IMR-90 (cell line): ENCODE measurements at regions not wholly inside any gene's neighbourhood (a gene's known extent, or its start where the extent isn't known, plus 50 kb on each side); places are given as distances from the start of the nearest gene placed in this dataset.

Source experiments
- ATAC-seq: fragments of 200-7000 bp; cut with Tn5 transposase; 2 replicates; pipeline ENCODE4 v1.9.1; 2020; ENCODE audit warnings: low read depth, mild to moderate bottlenecking, moderate library complexity
- BruUV-seq: library from RNA; stranded (reverse); fragments of 400-500 nt; replicated peaks from 2 replicates; lab custom pipeline; 2021; lab: Mats Ljungman, UMichigan
- CTCF ChIA-PET: fragments of 300-600 bp; formaldehyde crosslinking; extraction: SDS; loops from one replicate; lab custom pipeline; 2021; ENCODE audit warnings: antibody characterized with exemption; lab: Yijun Ruan, JAX
- POLR2A ChIA-PET: fragments of 300-600 bp; sonication (Branson Sonifier 250); formaldehyde crosslinking; loops from one replicate; lab custom pipeline; 2022; ENCODE audit warnings: antibody characterized with exemption; ENCODE audit not compliant: unreplicated experiment; lab: Charles Lee
- DNase-seq: peaks from one replicate; pipeline ENCODE4 v3.0.0; 2013
- H2AFZ ChIP-seq: replicated peaks from 2 replicates; pipeline ENCODE3; 2013; ENCODE audit warnings: low read length, mild to moderate bottlenecking; ENCODE audit not compliant: poor library complexity
- H2AK5ac ChIP-seq: 2 replicates; pipeline ENCODE4 v1.6.1; 2013; ENCODE audit warnings: low read depth, low read length, inconsistent platforms
- H2AK9ac ChIP-seq: replicated peaks from 2 replicates; pipeline ENCODE3; 2013; ENCODE audit warnings: mild to moderate bottlenecking, low read depth, low read length, moderate library complexity; ENCODE audit not compliant: poor library complexity
- H2BK120ac ChIP-seq: 2 replicates; pipeline ENCODE4 v1.6.1; 2013; ENCODE audit warnings: low read depth, low read length, inconsistent platforms
- H2BK15ac ChIP-seq: 3 replicates; pipeline ENCODE4 v1.6.1; 2013; ENCODE audit warnings: low read depth, low read length, inconsistent platforms
- H2BK20ac ChIP-seq: 2 replicates; pipeline ENCODE4 v1.6.1; 2013; ENCODE audit warnings: low read depth, mild to moderate bottlenecking, inconsistent platforms, low read length, moderate library complexity
- H2BK5ac ChIP-seq: 2 replicates; pipeline ENCODE4 v1.6.1; 2013; ENCODE audit warnings: mild to moderate bottlenecking, low read depth, low read length, inconsistent platforms; ENCODE audit not compliant: poor library complexity, severe bottlenecking
- H3K14ac ChIP-seq: replicated peaks from 2 replicates; pipeline ENCODE4 v1.6.1; 2013; ENCODE audit warnings: low read depth, low read length, inconsistent platforms
- H3K18ac ChIP-seq: 2 replicates; pipeline ENCODE4 v1.6.1; 2013; ENCODE audit warnings: low read depth, low read length, control low read depth
- H3K23ac ChIP-seq: 2 replicates; pipeline ENCODE4 v1.6.1; 2013; ENCODE audit warnings: low read depth, low read length, inconsistent platforms
- H3K27ac ChIP-seq: 2 replicates; pipeline ENCODE4 v1.5.1; 2013; ENCODE audit warnings: mild to moderate bottlenecking, control low read depth, low read length; ENCODE audit not compliant: insufficient read depth
- H3K27me3 ChIP-seq: 2 replicates; pipeline ENCODE4 v1.6.1; 2013; ENCODE audit warnings: low read length; ENCODE audit not compliant: control insufficient read depth, insufficient read depth
- H3K36me3 ChIP-seq: 2 replicates; pipeline ENCODE4 v1.6.1; 2013; ENCODE audit warnings: low read length, mixed read lengths; ENCODE audit not compliant: control insufficient read depth, insufficient read depth
- H3K4ac ChIP-seq: 2 replicates; pipeline ENCODE4 v1.6.1; 2013; ENCODE audit warnings: low read depth, low read length, inconsistent platforms
- H3K4me1 ChIP-seq: 2 replicates; pipeline ENCODE4 v1.6.1; 2013; ENCODE audit warnings: low read length, mixed read lengths; ENCODE audit not compliant: control insufficient read depth, insufficient read depth
- H3K4me2 ChIP-seq: 2 replicates; pipeline ENCODE4 v1.6.1; 2013; ENCODE audit warnings: low read depth, mild to moderate bottlenecking, control low read depth, low read length, moderate library complexity
- H3K4me3 ChIP-seq: 2 replicates; pipeline ENCODE4 v1.5.1; 2013; ENCODE audit warnings: low read depth, mild to moderate bottlenecking, control low read depth, low read length, moderate library complexity; ENCODE audit not compliant: insufficient read depth
- H3K56ac ChIP-seq: 2 replicates; pipeline ENCODE4 v1.6.1; 2013; ENCODE audit warnings: low read length, inconsistent platforms; ENCODE audit not compliant: insufficient read depth; ENCODE audit errors: extremely low read depth
- H3K79me1 ChIP-seq, 2 experiments: 2 replicates each; pipeline ENCODE4 v1.6.1; 2013; ENCODE audit warnings: low read length in 2 of 2, inconsistent platforms in 1 of 2, low read depth in 1 of 2
- H3K9ac ChIP-seq: 2 replicates; pipeline ENCODE4 v1.6.1; 2013; ENCODE audit warnings: low read depth, low read length, control low read depth
- H3K9me1 ChIP-seq: 2 replicates; pipeline ENCODE4 v1.6.1; 2013; ENCODE audit warnings: low read length, inconsistent platforms; ENCODE audit not compliant: insufficient read depth
- H3K9me3 ChIP-seq: 2 replicates; pipeline ENCODE4 v1.6.1; 2013; ENCODE audit warnings: low read length; ENCODE audit not compliant: control insufficient read depth, insufficient read depth
- H4K20me1 ChIP-seq: 2 replicates; pipeline ENCODE4 v1.6.1; 2013; ENCODE audit warnings: low read length, inconsistent platforms; ENCODE audit not compliant: insufficient read depth
- H4K5ac ChIP-seq: 2 replicates; pipeline ENCODE4 v1.6.1; 2013; ENCODE audit warnings: mild to moderate bottlenecking, low read depth, low read length, control low read depth
- H4K8ac ChIP-seq, 2 experiments: 2 replicates each; pipeline ENCODE4 v1.6.1; 2013; ENCODE audit warnings: low read depth in 2 of 2, low read length in 2 of 2, control low read depth in 1 of 2, inconsistent platforms in 1 of 2
- H4K91ac ChIP-seq: 2 replicates; pipeline ENCODE4 v1.6.1; 2013; ENCODE audit warnings: low read depth, low read length, inconsistent platforms; ENCODE audit not compliant: insufficient read depth
- BHLHE40 ChIP-seq: fragments of 150-350 bp; IDR thresholded peaks from 2 replicates; pipeline ENCODE4 v1.6.1; 2016; ENCODE audit warnings: mild to moderate bottlenecking, low read depth, low read length
- CEBPB ChIP-seq: IDR thresholded peaks from 2 replicates; pipeline ENCODE4 v1.6.1; 2012; ENCODE audit warnings: low read depth, low read length, improper control_type of control experiment
- CHD1 ChIP-seq: IDR thresholded peaks from 2 replicates; pipeline ENCODE4 v1.6.1; 2012; ENCODE audit warnings: low read depth, low read length, improper control_type of control experiment
- CTCF ChIP-seq: conservative IDR thresholded peaks from 2 replicates; pipeline ENCODE4 v1.5.1; 2012; ENCODE audit warnings: mild to moderate bottlenecking, low read depth, low read length, improper control_type of control experiment
- FOS ChIP-seq: fragments of 150-350 bp; IDR thresholded peaks from 2 replicates; pipeline ENCODE4 v1.6.1; 2016; ENCODE audit warnings: low read depth, low read length
- MAFK ChIP-seq: IDR thresholded peaks from 2 replicates; pipeline ENCODE4 v1.6.1; 2012; ENCODE audit warnings: low read depth, low read length, improper control_type of control experiment
- MAZ ChIP-seq: IDR thresholded peaks from 2 replicates; pipeline ENCODE4 v1.6.1; 2012; ENCODE audit warnings: low read depth, mild to moderate bottlenecking, low read length, improper control_type of control experiment, moderate library complexity, borderline replicate concordance
- MXI1 ChIP-seq: IDR thresholded peaks from 2 replicates; pipeline ENCODE4 v1.6.1; 2012; ENCODE audit warnings: low read depth, mild to moderate bottlenecking, low read length, moderate library complexity, borderline replicate concordance
- NFE2L2 ChIP-seq: fragments of 150-350 bp; IDR thresholded peaks from 2 replicates; pipeline ENCODE4 v1.6.1; 2016; ENCODE audit warnings: low read depth, mild to moderate bottlenecking, low read length
- POLR2A ChIP-seq: IDR thresholded peaks from 2 replicates; pipeline ENCODE4 v1.6.1; 2012; ENCODE audit warnings: mild to moderate bottlenecking, low read depth, low read length
- RAD21 ChIP-seq: IDR thresholded peaks from 2 replicates; pipeline ENCODE4 v1.6.1; 2012; ENCODE audit warnings: low read length, improper control_type of control experiment
- RCOR1 ChIP-seq: IDR thresholded peaks from 2 replicates; pipeline ENCODE4 v1.6.1; 2012; ENCODE audit warnings: mild to moderate bottlenecking, low read length, improper control_type of control experiment; ENCODE audit not compliant: insufficient replicate concordance
- RFX5 ChIP-seq: IDR thresholded peaks from 2 replicates; pipeline ENCODE4 v1.8.0; 2012; ENCODE audit warnings: low read depth, mild to moderate bottlenecking, low read length, moderate library complexity
- SMC3 ChIP-seq: fragments of 150-350 bp; IDR thresholded peaks from 2 replicates; pipeline ENCODE4 v1.6.1; 2016; ENCODE audit warnings: low read depth, mild to moderate bottlenecking, antibody characterized with exemption, low read length, moderate library complexity
- USF2 ChIP-seq: fragments of 150-350 bp; IDR thresholded peaks from 2 replicates; pipeline ENCODE4 v1.6.1; 2017; ENCODE audit warnings: mild to moderate bottlenecking, antibody characterized with exemption, low read length, low read depth
- WGBS, 2 experiments: methylation state at CpG; one replicate each; pipeline versions ENCODE4 v1.1.5 to v1.1.7; 2013; ENCODE audit warnings: missing lambda C conversion rate in 2 of 2; ENCODE audit not compliant: insufficient read length in 1 of 2; ENCODE audit errors: extremely low coverage in 2 of 2; 5-methylcytosine and 5-hydroxymethylcytosine counted together
- dilution Hi-C: fragments of 300-500 bp; cut with HindIII; formaldehyde crosslinking; loops from one replicate; pipeline ENCODE4 v1.14.3; 2018; ENCODE audit warnings: low sequenced_read_pairs; ENCODE audit not compliant: unreplicated experiment
- in situ Hi-C: fragments of 300-500 bp; cut with MboI; formaldehyde crosslinking; loops from 3 replicates; pipeline ENCODE4 v1.14.3; 2019; ENCODE audit warnings: low sequenced_read_pairs, inconsistent platforms, mixed read lengths
- intact Hi-C: fragments of 100-400 bp; cut with micrococcal nuclease; formaldehyde crosslinking; loops from 2 replicates; pipeline ENCODE4 v1.10.0; 2022
- TF ChIP-seq, protein P1 (sequence below): fragments of 150-350 bp; IDR thresholded peaks from 2 replicates; pipeline ENCODE4 v1.6.1; 2016; ENCODE audit warnings: low read depth, mild to moderate bottlenecking, low read length, moderate library complexity, borderline replicate concordance

- Histone ChIP-seq H3K4me2 (no peak overlapping the region), H3K4ac (no peak overlapping the region), H3K9ac (no peak overlapping the region), H4K91ac (no peak overlapping the region), H3K79me1 (no peaks in the 10 kb centered on the region), H3K9me1 (no peaks in the 10 kb centered on the region), H3K27me3 (no peaks in the 10 kb centered on the region), H4K5ac (no peak overlapping the region), H3K23ac (no peak overlapping the region), H3K4me1 (no peaks in the 10 kb centered on the region), H3K56ac (no peak overlapping the region), H2BK5ac (no peak overlapping the region), H3K27ac (no peak overlapping the region), H2AK5ac (no peak overlapping the region), H2AFZ (no peak overlapping the region), H3K9me3 (no peaks in the 10 kb centered on the region), H3K14ac (no peak overlapping the region), H3K18ac (no peak overlapping the region), H3K36me3 (no peaks in the 10 kb centered on the region), H2BK120ac (no peak overlapping the region), H2AK9ac (no peak overlapping the region), H2BK20ac (no peak overlapping the region), H2BK15ac (no peak overlapping the region), H3K4me3 (no peak overlapping the region), H4K8ac (no peak overlapping the region), H4K20me1 (no peaks in the 10 kb centered on the region)
- dilution Hi-C loops: no loop called here
- POLR2A ChIA-PET: no interaction called here
- CTCF ChIA-PET: interaction anchor here (1.2 kb wide), 1 partner anchor 215 kb away, joined by 5 read pairs; no protein-coding TSS in a partner anchor
- TF ChIP-seq SMC3 (no peak), RFX5 (no peak), CHD1 (no peak), MAZ (no peak), USF2 (no peak), CEBPB (no peak), RAD21 (no peak), POLR2A (no peak), MXI1 (no peak), MAFK (no peak), NFE2L2 (no peak), CTCF (no peak), FOS (no peak), BHLHE40 (no peak), RCOR1 (no peak)
- TF ChIP-seq, protein P1, sequence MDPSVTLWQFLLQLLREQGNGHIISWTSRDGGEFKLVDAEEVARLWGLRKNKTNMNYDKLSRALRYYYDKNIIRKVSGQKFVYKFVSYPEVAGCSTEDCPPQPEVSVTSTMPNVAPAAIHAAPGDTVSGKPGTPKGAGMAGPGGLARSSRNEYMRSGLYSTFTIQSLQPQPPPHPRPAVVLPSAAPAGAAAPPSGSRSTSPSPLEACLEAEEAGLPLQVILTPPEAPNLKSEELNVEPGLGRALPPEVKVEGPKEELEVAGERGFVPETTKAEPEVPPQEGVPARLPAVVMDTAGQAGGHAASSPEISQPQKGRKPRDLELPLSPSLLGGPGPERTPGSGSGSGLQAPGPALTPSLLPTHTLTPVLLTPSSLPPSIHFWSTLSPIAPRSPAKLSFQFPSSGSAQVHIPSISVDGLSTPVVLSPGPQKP: no peak
- 100% methylated on average over 1 of the region's 3 CpGs; no CpG with 5 or more reads in 1 of the 2 experiments for WGBS, 2 experiments
- in situ Hi-C loops: no loop called here
- intact Hi-C loops: no loop called here
- ATAC-seq (no peak), DNase-seq (no peak)
- BruUV-seq: no TSS peak
These were observed 73.1 kb downstream of the OXSM start for GRCh38 chr3:25863011-25863415.
